Midbrain (tissue), 1 donor: ENCODE measurements at regions not wholly inside any gene's neighbourhood (a gene's known extent, or its start where the extent isn't known, plus 50 kb on each side); places are given as distances from the start of the nearest gene placed in this dataset.
"Not testable (repeated sequence)": the region's sequence is repeated elsewhere in the genome, so short reads cannot be mapped to it uniquely, and the experiment has no call there.

Experiments
- DNase-seq: peaks from one replicate; lab custom pipeline; 2025; lab: John Stamatoyannopoulos, UW

DNA sequence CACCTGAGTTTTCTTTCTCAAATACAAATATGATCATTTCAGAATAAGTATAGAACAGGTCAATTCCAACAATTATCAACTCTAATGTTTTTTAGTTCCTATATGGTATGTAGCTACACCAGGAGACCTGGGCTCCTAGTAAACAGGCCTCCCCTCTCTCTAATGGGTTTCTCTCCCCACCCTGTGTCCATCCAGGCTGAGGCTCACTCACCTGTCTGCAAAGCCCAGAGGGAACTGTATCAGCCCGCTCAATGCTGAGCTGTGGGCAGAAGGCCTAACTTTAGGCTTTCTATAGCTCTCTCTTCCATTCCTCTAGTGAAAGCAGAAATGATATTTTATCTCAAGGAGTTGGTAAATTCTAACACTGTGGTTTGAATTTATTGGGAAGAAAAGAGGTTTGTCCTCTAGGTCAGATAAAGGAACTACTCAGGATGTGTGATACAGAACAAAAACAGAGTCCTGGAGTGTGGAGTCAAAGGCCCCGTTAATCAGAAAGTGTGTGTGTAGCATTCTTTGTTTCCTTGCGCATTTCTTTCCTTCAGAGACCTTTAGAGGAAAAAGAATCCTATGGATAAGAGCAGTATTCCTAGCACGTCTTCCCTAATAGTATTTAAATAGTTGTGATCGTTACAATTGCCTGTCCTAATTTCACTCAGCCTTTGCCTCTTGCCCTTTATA, 408.9 kb downstream of the PYDC2 start:
- DNase-seq = no peak

DNA sequence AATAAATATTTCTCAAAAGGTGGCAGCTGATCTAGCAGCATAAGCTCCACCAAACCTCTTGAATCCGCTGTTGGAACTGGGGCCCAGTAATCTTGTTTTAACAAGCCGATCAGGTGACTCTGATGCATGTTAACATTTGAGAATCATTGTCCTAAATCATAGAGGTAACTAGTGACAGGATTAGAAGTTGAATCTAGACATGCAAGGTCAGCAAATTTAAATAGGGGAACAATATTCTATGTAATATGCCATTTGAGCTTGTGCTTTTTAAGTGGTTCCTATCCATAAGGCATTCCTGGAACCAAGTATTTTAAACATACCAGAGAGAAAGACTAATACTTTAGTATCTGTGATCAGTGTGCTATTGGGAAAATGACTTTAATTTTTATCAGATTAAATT, 412.8 kb downstream of the PYDC2 start:
- DNase-seq = no peak

DNA sequence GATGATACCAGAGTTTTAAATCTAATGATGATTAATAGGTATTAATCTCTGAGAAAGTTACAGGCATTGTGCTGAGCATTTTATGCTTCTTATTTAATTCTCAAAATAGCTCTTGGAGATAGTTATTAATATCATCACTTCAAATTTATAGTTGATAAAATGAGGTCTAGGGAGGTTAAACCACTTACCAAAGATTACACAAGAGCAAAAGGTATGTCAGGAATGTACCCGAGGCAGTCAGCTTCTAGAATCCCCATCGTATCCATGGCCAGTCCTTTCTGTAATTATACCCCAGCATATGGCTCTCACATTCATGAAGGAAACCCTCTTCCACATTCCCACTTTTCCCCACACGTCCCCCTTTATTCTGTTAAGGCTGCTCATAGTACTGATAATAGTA, 421.3 kb downstream of the PYDC2 start:
- DNase-seq = no peak

DNA sequence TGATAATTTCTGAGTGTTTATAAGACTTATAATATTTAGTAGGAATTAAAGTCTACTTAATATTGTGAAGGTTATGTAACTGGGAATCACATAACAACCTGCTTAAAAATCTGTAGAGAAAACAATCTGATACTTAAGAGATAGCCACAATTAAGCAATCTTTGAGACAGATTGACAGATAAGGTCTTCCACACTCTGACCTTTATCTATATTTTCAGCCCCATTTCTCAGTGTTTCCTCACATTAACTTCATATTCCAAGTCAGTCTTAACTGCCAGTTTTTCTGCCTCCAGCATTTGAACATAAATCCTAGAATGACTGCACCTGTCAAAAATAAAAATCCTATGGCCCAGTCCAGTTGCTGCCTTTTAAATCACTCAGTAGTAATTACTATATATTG, 423.2 kb downstream of the PYDC2 start:
- DNase-seq = no peak

DNA sequence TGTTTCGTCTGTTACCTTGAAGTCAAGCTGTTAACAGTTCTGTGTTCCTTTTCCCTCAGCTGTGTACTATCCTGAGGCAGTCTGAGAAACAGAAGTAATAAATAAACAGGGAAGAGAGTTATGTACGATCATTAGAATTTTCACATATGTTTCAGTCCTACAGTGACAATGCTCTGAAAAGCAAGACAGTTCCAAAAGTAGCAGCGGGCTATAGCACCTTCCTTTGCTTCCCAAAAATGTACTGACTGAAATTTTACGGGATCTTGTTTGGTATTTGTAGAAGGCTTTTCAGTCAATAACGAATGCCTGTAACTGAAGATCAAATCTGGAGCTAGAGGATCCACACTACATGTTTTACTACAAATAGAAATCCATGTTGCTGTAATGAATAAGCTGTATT, 428.1 kb downstream of the PYDC2 start:
- no peak for DNase-seq

DNA sequence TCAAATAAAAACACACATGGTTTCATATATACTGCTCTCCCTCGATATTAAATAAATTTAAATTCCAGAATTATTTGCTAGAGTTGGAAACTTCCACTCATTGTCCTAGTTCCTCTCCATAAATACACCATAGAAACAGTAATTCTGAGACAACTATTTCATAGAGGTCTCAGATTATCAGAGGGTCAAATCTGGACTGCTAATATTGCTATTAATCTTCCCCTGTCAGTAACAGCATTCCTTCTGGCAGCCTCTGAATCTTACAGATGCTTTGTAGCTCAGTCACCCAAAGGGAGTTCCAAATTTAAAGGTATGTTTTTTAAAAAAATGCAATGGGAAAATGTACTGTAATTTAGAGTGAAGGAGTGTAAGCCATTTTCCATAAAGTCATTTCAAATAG, 428.8 kb downstream of the PYDC2 start:
- DNase-seq = no peak

DNA sequence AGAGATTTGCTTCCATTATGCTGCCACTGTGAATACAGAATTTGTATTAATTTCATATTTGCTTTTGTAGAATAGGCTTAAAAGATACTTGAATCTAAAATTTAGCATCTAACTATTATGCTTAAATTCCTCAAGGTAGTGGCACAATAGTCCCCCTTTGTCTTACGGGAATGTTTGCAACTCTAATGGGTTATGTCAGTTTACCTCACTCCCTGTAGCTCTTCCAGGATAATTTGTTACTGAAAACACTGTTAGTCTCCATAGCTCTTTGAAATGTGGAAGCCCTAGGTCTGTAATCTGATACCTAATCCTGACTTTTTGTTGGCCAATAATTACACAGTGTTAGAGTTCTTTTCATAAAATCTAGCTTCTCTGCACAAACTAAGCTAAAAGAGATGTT, 433.4 kb downstream of the PYDC2 start:
- DNase-seq = no peak

DNA sequence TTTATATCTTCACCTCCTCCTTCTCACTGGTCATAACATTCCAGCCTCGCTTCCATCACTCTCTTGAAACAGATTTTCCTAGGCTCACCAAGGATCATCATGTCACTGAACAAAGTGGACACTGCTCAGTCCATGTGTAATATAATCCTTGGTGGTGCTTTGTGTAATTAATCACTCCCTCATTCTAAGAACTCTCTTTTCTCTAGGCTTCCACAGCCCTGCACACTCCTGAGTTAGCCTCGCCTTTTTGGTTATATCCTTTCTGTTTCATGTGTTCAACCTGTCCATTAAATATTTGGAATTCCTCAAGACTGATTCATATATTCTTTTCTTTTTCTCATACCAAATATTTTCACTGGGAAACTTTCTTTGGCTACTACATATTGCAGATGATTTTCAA, 440.8 kb downstream of the PYDC2 start:
- no peak for DNase-seq

DNA sequence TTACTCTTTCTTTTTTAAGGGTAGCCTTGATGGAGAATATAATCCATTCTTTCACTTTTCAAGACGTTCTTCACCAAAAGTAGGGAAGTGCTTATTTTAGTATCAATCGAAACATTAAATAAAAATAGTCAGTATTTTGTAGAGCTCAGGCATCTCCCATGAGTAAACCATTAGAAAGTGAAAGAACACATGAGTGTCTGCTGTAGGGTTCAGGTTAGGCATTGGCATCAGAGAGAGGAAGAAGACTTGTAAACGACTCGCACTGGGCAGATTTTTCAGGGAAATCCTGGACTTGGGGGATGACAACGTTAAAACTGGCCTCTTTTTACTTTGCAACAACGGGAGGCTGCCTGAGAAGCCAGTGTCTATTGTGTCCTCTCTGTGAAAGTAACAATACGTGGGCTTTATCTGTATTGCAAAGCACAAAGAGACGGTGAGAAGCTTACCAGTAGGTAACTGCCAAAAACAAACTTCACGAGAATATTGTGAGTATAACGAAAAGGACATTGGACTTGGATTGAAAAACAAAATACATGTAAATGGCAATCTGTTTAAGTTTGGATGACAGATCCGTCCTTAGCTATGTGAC, 451.7 kb downstream of the PYDC2 start:
- DNase-seq = no peak

DNA sequence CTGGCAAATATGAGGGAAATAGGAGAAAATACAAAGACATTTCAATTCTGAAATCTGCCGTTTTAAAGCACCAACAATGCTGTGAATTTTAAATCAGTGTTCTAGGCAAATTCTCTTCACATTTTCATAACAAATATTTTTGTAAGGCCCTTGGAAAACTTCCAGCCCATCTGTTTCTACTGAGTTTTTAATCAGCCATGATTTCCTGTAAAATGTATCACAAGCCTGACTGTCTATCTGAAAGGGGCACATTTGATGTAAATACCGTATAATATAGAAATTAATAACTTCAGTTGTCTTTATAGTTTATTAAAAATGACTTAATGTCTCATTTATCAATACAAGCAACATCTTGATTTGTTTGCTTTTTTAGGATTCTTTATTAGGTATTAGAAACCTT, 454.7 kb downstream of the PYDC2 start:
- no peak for DNase-seq

DNA sequence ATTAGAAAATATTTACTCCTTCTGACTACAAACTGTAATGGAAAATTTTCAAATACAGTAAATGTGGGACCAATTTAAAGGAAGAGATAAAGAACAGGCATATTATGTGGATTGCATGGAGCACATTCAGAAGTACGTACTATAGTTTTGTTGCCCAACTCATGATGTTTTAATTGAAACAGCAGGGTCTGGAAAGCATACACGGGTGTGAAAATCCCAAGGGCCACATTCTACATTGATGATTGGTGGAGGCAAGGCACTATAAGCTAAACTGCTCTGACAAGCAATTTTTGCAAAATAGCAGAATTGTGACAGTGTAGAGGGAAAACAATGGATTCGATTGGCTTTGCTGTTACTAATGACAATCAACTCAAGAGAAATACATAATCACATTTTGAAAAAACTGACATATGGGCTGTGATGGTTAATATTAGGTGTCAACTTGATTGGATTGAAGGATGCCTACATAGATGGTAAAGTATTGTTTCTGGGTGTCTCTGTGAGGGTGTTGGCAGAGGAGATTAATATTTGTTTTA, 458.6 kb downstream of the PYDC2 start:
- no peak for DNase-seq

DNA sequence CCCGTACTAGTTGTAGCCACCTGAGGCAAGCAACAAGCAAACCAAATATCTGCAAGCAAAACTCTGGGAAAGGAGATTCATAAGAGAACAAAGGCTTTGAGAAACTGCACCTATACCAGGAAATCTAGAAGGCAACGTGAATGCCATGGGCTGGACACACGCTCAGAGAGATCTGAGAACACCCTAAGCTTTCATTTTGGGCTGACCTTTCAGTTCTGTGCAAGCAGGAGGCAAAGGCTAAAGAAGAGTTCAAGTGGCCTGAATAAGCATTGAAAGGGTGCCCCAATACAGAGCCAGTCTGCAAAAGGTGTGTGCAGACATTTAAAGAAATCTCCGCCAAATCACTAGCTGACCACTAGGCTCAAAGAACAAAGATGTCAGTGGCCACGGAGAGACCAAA, 461.6 kb downstream of the PYDC2 start:
- DNase-seq = no peak

DNA sequence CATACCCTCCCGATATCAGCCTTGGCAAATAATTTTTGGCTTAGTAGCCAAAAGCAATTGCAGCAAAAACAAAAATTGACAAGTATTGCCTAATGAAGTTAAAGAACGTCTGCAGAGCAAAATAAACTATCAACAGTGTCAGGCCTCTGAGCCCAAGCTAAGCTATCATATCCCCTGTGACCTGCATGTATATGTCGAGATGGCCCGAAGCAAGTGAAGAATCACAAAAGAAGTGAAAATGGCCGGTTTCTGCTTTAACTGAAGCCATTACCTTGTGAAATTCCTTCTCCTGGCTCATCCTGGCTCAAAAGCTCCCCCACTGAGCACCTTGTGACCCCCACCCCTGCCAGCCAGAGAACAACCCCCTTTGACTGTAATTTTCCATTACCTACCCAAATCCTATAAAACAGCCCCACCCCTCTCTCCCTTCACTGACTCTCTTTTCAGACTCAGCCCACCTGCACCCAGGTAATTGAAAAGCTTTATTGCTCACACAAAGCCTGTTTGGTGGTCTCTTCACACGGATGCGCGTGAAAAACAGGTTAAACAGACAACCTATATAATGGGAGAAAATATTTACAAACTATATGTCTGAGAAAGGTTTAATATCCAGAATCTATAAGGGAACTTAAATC, 466.3 kb downstream of the PYDC2 start:
- not testable (repeated sequence) for DNase-seq

DNA sequence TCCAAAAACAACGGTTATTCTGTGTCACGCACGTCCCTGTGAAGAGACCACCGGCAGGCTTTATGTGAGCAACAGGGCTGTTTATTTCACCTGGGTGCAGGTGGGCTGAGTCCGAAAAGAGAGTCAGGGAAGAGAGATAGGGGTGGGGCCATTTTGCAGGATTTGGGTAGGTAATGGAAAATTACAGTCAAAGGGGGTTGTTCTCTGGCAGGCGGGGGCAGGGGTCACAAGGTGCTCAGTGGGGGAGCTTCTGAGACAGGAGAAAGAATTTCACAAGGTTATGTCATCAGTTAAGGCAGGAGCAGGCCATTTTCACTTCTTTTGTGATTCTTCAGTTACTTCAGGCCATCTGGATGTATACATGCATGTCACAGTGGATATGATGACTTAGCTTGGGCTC, 467.0 kb downstream of the PYDC2 start:
- DNase-seq = not testable (repeated sequence)

DNA sequence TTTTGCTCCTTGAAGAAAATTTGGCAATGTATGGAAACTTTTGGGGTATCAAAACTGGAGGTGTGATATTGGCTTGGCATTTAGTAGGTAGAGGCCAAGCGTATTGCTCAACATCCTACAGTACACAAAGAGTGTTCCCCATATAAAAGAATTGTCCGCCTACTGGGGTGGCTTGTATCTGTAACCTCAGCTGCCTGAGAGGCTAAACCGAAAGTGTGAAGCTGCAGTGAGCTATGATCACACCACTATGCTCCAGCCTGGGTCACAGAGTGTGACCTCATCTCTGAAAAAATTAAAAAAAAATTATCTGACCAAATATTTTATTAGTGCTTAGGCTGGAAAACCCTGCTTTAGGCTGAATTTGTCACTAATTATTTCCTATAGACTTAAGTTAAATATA, 483.9 kb downstream of the PYDC2 start:
- no peak for DNase-seq

DNA sequence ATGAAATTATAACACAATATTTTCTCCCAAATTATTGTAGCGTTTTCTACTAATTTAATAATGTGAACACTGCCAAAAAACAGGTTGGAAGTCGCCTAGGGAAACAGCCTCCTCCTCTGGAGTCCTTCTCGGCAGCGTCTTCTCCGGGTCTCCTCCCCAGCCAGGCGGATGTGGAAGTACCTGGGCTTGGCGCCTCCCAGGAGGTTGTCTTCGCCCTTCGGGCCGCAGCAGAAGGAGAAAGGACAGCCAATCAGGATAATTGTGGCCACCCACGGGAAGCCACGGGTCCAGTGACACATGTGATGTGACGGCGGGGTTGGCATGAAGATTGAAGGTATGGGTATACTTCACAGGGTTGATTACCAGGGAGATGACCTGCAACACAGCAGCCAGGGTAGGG, 491.2 kb downstream of the PYDC2 start:
- no peak for DNase-seq

DNA sequence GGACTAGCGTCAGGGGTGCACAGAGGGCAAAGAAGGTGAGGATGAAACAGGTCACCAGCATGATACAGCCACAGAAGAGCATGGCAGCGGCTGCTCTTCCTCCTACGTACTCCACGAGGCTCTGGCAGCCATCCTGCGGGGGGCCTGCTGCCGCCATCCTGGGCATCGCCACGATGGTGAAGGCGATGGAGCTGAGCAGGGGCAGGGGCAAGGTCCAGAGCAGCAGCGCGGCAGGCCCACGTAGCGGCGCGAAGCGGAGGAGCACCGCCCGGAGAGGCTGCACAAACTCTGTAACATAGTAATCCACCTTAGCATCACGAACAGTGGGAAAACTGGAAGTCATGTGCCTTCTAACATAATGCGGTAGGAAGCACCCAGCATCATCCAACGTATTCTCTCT, 491.6 kb downstream of the PYDC2 start:
- no peak for DNase-seq

DNA sequence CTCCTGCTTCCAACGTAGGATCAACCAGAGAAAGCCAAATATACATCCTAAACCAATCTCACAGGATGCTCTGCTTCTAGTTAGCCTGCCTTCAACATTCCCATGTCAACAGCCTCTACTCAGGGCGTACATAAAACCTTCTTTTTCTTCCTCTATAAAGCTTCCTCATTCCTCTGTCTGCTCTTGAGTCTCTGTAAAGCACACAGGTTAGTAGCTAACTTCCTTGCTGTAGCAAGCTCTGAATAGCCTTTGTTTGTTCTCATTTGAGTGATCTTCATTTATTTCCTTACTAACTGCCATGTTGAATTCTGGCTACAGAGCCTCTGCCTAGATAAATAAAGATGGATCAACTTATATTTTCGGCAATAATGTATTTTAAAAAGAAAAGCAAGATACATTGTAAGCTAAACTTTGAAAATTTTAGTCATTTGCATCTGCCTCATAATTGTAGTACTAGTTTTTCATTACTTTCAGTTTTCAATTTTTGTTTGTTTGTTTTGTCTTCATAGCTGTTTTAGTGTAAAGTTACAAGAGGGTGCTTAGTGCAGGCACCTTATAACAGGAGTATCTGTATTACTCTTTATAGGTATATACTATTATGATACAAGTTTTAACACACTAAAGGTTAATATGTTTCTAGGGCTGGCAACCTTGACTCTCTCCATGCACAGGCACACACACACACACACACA, 498.2 kb downstream of the PYDC2 start:
- DNase-seq = no peak

DNA sequence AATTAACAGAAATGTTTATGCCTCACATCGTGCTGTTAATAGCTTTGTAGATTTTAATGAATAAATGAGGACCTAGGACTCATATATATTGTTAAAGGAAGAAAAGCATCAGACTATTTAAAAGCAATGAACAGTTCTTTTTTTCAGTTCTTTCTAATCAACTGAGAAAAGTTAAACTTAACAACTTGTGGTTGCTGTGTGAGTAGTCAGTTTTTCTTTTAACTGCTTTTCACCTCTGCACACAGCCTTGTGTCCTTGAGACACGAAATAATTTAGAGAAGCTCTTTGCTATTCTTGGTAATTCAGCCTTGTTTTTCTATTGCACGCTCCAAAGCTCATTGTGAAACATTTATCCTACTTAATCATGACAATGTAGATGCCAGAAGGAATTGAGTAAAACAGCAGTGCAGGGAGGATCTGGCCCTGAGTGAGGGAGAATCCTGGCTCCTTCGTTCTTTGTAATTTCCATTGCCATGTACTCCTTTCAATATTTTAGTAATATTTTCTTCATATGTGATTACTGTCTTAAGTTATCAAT, 499.0 kb downstream of the PYDC2 start:
- no peak for DNase-seq

DNA sequence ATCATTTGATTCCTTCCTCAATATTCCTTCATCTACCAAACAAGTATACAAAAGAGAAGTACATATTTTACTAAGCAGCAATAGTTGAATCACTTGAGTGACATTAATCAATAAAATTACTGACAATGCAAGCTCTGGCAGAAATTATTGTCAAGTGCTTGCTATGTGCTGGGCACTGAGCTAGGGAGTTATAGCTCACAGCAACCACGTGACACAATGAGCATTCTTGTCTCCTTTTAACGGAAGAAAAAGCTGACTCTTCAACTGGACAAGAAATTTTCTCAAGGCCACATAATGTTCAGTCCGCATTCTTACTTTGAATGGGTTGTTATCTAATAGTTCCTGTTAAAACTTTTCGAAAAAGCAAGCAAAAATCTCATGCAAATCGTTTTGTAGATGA, 500.1 kb downstream of the PYDC2 start:
- DNase-seq = no peak

DNA sequence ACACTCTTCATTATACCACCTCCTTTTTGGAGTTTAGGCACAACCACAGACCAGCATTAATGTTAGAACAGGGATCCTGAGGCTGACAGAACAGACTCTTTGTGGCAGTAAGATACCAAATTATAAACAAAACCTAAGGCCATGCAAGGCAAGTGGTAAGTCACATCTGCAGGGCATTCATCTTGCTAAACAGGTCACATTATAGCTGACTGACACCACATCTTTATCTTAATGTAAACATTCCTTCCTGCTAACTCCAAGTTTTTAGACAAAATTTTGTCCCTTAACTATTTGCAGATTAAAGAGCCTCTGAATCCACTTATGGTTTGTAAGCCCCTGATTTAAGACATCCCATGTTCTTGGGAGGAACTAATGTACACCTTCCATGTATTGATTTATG, 500.6 kb downstream of the PYDC2 start:
- DNase-seq = no peak

DNA sequence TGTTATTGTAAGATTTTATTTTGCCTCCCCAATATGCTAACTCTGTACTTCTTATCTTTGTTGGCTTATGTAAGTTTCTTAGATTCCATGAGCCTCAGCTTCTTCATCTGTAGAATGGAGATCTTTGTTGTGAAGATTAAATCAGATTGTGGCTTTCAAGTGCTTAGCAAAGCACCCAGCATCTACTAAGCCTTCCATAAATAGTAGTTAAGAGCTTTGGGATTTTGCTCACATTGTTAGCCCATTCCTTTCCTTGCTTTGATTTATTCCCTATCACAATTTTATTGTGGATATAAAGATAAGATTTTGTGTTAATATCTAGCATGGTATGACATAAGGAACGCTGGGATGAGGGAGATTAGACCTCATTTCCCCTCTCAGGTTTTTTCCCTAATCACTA, 501.4 kb downstream of the PYDC2 start:
- no peak for DNase-seq

DNA sequence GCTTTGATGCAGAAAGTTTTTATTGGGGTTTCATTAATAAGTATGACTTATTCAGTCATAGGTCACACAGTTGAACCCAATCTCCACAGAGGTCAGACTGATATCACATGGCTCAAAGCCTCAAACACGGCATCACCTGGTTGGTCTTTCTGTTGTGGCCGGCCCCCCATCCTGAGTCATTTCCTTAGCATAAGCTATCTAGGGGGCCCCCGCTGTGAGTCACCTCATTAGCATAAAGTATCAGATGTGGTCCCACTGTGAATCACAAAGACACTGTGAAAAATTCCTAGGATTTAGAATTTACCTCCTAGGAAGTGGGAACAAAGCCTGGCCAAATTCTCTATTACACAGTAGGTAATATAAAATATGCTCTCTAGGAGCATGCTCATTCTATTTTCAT, 502.2 kb downstream of the PYDC2 start:
- DNase-seq = no peak
